GM12873 (cell line): ENCODE measurements at regions not wholly inside any gene's neighbourhood (a gene's known extent, or its start where the extent isn't known, plus 50 kb on each side); places are given as distances from the start of the nearest gene placed in this dataset.

Experiments
- CTCF ChIP-seq: IDR thresholded peaks from 2 replicates; pipeline ENCODE4 v1.5.1; 2012; ENCODE audit warnings: low read depth, mild to moderate bottlenecking, moderate library complexity, low read length, control low read depth; ENCODE audit not compliant: insufficient read depth; ENCODE audit errors: missing control alignments

- TF ChIP-seq CTCF = no peak
These were observed 971.7 kb downstream of the CDH11 start for GRCh38 chr16:64150193-64150592.

- no peak for TF ChIP-seq CTCF
These were observed 972.1 kb downstream of the CDH11 start for GRCh38 chr16:64149756-64150155.

- no peak for TF ChIP-seq CTCF
These were observed 973.5 kb downstream of the CDH11 start for GRCh38 chr16:64148356-64148755.

- TF ChIP-seq CTCF = no peak
These were observed 973.9 kb downstream of the CDH11 start for GRCh38 chr16:64147941-64148340.

GRCh38 chr16:64144617-64145016 is 977.2 kb downstream of the CDH11 start:
- TF ChIP-seq CTCF = no peak

GRCh38 chr16:64138621-64139020 is 983.2 kb downstream of the CDH11 start:
- no peak for TF ChIP-seq CTCF

GRCh38 chr16:64138006-64138405 is 983.9 kb downstream of the CDH11 start:
- no peak for TF ChIP-seq CTCF

- TF ChIP-seq CTCF = no peak
These were observed 985.1 kb downstream of the CDH11 start for GRCh38 chr16:64136743-64137142.
